IPS-NIHi11 (cell line): ENCODE measurements at regions not wholly inside any gene's neighbourhood (a gene's known extent, or its start where the extent isn't known, plus 50 kb on each side); places are given as distances from the start of the nearest gene placed in this dataset.
"Not testable (repeated sequence)": the region's sequence is repeated elsewhere in the genome, so short reads cannot be mapped to it uniquely, and the experiment has no call there.

Source experiments
- DNase-seq: peaks from one replicate; pipeline ENCODE4 v3.0.0; 2012; ENCODE audit warnings: mixed read lengths, low spot score

DNA sequence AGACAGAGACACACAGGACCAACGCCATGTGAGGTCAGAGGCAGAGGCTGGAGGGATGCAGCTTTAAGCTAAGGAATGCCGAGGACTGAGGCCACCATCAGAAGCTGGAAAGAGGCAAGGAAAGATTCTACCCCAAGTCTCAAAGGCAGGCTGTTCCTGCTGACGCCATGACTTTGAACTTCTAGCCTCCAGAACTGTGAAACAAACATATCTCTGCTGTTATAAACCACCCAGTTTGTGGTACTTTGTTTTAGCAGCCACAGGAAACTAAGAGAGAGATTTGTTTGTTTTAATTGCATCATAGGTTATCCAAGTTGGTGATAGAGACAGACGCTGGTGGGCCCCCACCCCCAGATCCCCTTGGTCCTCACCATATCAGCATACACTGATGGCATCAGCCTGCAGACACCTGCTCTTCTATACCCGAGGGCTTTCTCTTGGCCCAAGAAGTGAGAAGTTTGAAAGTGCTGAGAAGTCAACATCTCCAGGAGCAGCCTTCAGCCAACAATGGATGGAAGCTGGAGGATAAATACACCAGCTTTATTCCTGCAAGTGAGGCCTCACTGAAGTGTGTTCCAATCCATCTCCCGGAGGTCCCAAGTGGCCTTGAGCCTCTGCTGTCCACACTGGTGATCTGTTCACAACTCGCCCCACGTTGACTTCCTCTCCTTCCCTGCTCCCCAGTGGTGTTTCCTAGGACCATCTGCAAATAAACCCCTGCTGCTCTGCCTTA lies 154.7 kb downstream of the BTBD3 start:
- no peak for DNase-seq

DNA sequence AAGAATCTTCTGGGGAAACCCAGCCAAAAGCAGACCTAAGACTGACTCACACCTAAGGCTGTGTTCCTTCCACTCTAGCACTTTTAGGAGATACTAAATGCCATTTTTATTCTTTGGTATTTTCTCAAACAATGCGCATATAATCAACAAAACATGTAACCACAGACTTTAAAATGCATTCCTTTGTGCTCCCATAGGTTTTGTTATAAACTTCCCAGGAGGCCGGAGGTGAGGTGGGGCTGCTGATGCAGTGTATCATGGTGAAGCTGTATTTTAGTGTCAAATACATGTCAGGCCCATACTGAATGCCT lies 155.2 kb downstream of the BTBD3 start:
- DNase-seq, result no peak

DNA sequence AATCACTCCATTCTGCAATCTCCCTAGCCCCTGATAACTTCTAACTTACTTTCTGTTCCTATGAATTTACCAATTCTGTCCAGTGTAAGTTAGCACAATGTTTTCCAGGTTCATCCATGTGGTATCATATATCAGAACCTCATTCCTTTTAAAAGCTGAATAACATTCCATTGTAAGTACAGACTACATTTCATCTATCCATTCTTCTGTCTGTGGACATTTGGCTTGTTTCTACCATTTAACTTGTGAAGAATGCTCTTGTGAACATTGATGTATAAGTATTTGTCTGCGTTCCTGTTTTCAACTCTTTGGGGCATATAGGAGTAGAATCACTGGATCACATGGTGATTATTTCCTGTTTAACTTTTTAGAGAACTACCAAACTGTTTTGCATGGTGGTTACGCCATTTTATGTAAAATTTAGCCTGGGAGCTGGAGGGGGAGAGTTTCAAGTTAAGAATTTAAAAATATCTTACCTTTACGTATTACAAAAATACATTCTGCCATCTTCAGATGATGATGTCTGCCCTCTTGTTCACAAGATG lies 156.5 kb downstream of the BTBD3 start:
- DNase-seq, result no peak

DNA sequence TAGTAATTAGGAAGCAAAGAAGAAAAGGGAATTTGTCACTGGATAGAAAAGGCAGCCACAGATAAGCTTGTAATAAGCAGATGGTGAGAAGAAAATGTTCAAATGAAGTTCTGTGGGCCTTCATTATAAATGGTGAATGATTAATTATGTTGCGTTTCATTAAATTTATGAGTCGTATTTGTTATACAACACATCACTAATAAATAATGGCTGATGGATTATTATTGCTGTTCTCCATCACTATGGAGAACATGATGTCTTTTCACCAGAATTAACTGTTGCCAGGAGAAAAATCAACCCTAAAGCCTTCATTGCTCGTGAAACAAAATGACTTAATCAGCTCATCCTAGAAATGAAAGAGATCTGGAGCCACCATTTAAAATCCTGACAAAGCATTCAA lies 158.5 kb downstream of the BTBD3 start:
- DNase-seq, result no peak

DNA sequence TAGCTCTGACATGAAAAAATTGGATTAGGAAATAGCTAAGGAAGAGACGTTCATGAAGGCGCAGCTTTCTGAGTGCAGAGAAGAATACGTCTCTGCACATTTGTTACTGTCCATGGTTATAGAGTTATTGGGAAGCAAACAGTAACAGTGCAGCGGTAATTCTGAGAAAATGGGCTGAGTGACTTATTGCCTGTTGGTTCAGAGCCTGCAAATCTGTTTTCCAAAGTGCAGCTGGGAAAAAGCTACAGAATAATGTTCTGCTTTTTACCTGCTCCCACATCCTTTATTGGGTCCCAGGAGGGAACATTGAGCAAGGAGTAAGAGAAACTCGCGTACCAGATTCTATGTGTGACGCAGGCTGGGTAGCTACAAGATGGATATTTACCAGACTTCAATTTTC lies 160.2 kb downstream of the BTBD3 start:
- no peak for DNase-seq

DNA sequence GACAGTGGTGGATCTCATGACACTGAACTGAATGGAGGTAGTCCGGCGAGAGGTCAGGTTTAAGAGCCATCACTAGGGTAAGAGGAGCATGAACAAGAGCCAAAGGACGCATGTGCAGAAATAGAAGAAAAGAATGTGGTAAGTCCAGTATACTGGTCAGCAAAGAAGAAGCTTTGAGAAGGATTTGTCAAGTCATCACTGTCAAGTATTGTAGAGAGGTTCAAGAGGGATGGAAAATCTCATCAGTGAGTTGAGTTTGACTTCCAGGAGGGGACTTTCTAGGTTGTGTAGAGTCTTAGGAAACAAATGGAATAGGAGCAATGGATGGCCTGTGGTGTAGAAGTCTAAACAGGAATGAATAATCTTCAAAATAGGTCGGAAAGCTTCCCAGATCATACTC lies 161.8 kb downstream of the BTBD3 start:
- no peak for DNase-seq

DNA sequence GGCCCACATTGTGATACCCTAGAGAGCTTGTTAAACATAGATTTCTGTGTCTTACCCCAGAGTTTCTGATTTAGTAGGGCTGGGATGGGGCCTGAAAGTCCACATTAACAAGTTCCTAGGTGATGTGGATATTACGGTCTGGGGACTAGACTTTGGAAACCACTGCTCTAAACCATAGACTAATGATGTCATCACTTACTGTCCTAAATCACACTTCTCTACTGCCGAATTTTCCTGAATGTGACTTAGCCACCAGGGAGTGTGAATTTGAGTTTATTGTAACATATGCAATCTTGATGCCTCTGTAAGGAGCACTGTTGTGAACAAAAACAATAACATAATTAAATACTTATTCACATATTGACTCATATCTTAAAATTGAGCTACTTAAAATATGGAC lies 165.6 kb downstream of the BTBD3 start:
- DNase-seq, result no peak

DNA sequence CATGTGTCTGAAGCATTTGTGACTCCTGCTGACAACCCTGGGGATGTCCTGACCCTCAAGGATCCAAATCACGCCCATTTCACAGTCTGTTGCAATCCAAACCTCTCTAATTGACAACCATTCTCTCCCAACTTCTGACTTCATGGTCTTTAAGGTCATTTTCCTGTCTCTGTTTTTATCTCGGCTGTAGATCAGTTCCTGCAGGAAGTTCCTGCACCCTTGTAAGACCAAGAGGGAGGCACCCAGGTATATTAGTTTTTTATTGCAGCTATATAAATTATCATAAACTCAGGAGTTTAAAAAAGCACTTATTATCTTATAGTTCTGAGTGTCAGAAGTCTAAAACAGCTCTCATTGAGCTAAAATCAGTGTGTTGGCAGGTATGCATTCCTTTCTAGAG lies 166.8 kb downstream of the BTBD3 start:
- DNase-seq, result no peak

DNA sequence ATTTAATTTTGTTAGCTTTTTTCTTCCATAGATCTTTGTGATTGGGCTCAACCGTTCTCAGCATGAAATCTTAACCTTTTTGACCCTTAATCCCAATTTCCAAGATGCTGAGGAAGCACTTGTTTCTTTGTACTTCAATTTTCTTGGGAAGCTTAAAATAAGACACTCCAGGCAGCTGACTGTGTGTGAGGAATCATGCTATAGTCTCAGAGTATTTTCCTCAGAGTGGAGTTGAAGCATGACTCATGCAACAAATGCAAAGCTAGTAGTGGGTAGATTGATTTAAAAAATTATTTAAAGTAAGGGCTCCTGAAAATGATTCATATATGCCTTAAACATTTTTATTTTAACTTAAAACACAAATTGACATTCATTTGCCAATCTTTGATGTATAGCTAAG lies 168.7 kb downstream of the BTBD3 start:
- DNase-seq, result no peak

DNA sequence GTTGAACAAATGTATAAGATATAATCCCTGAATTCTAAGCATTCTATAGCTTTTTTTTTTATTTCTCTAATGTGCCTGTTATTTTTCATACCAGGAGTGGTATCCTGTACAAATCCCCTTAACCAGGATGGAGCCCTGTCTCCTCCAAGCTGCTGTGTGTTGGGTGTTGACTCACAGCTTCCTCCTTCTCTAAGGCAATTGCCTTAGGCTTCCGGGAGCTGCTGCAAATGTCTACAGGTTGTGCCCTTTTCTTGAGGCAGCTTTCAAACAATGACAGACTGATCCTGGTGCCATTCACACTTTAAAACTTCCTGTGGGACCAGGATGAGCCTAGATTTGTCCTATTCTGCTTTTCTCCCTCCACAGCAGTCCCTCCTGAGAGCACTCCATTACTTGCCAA lies 173.2 kb downstream of the BTBD3 start:
- no peak for DNase-seq

DNA sequence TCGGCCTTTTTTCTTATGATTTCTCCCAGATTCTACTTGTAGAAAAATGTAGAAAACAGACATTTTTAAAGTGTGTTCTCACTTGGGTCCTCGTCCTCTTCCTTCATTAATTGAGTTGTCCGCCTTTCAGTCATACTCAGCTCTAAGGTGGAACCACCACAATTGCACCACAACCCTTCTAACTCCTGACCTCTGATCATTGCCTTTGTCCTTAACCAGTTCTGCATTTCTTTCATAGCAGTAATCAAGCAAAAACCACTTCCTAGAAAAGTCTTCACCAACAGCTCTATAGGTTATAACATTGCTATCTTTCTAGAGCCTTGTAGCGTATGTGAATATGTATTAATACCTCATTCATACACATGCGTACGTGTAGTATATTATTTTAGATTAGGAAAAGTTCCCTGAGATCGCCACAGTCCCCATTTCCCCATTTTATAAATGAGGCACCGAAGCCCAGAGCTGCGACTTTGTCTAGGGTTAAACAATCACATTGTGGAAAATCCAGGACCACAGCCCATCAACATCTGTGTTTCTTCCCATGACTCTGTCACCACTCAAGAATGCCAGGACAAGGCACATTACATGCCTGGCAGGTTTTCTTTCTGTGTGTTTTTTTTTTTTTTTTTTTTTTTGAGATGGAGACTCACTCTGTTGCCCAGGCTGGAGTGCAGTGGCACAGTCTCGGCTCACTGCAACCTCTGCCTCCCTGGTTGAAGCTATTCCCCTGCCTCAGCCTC lies 175.5 kb downstream of the BTBD3 start:
- no peak for DNase-seq

DNA sequence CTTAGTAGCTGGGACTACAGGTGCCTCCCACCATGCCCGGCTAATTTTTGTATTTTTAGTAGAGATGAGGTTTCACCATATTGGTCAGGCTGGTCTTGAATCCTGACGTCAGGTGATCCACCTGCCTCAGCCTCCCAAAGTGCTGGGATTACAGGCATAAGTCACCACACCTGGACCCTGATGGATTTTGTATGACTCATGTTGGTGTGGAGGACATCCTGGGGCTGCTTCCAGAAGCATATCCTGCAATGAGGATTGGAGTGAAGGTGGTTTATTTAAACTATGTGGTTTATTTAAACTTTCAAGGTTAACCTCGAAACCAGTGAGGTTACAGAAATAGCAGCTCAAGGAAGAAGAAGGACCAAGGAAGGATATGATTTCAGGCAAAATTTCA lies 176.1 kb downstream of the BTBD3 start:
- not testable (repeated sequence) for DNase-seq

DNA sequence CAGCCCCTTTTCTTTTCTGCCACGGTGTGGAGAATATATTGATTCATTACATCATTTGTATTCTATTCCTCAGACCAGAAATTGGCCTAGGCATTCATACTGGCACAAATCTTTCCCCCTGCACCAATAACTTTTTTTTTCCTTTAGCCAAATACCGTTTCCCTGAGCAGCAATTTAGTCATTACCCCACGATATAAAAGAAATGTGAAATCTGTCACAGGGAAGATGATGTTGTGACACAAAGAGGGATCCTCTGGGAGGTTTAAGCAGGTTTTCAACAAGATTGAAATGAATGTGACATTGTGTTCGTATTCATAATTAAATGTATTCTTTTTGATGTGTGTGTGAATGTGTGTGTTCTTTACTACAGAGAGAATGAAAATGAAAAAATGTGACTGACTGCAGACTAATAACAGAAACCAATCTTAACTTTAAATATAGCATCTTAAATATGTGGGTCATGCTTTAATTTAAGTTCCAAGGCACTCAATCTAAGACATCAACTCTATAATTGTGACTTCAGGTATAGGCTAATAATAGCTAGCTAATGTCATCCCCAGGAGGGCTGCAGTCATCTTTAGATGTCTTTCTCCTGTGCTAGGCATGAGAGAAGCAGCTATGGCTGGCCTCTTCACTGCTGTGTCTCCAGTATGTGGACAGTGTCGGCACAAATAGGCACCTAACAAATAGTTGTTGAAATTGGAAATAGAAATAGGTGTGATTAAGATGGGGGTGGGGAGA lies 177.7 kb downstream of the BTBD3 start:
- no peak for DNase-seq

DNA sequence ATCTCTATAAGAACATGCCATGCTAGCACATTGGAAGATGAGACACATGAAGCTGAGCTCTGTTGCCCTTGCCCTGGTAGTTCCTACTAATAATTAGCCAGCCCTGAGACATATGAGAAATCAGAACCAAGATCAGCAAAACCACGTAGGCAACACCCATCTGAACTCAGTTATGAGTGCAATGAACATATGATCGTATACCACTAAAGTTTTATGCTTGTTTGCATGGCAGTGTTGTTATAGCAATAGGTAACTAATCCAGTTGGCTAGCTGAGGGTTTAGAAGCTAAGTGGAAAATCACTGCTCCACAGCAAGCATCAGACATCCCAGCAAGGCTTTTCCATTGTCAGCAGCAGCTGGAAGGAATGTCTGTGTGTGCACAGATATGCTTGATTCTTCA lies 180.7 kb downstream of the BTBD3 start:
- no peak for DNase-seq

DNA sequence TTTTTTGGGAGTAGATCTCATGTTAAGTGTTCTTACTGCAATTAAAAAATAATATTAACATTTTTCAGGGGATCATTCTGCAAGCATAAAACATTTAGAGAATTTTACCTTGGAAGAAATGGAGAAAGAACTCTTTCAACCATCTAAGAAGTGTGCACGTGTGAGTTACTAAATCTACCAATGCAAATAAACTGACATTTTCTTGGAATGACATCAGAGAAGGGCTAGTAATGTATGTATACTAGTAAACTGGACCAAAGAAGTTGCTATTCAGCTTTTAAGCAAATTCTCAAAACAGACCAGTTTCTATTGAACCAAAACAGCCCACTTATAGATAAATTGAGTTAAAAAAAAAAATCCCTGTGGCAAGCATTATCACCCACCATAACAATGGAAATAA lies 191.2 kb downstream of the BTBD3 start:
- no peak for DNase-seq

DNA sequence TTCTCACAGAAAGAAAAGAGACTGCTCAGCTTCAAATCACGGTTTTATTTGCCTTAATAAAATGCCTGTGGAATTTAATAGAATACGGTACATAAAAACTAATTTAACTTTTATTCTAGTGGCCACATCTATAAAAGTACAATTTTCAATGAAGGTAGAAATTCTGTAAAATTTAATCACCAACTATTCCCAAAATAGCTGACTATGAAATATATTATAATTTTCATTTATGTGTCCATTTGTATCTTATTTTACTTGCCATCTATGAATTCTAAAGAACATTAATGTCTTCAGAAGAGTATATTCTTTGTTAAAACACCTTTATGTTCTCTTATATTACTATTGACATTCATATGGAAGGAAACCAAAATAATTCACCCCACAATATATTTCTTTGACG lies 192.6 kb downstream of the BTBD3 start:
- no peak for DNase-seq

DNA sequence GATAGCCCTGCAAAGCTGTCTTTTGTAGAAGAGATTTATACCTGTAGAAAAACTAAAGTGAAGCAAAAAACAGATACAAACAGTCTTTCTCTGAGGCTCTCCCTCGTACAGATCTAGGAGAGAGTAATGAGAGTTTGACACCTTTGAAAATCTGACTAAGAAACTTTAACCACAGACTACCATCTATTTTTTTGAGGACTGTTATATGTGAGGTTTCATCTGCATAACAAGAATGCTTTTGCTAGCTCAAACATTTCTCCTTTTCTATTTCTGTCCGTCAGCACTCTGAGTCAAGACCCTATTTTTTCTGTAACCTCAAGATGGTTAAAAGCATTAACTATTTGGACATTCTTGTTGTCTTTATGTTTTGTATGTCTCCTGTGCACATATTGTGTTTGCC lies 193.0 kb downstream of the BTBD3 start:
- no peak for DNase-seq

DNA sequence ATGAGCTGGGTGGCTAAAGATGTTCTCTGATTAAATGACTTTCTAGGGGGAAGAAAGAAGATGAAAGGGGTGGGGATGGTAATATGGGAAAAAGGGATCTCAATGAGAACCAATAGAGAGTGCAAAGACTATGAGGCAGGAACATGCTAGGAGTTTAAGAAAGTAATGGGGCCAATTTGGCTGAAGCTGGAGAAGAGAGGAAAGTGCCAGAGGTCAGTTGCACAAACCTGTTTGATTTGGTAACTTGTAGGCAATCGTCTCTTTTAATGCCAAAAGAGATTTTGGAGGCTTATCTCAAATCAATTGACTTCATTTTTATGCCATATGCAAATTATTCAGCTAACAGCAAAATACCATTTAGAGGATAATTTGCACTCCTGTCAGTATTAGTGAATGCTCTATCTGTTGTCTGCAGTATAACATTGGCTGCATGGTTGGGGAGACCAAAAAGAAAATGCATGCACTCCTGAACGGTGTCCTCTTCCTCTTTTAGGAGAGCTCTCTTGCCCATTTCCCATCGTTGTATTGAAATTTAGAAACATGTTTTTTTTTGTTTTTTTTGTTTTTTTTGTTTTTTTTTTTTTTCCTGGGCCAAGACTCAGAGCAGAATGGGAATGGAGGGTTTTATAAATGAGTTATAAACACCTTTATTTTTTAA lies 193.9 kb downstream of the BTBD3 start:
- no peak for DNase-seq

DNA sequence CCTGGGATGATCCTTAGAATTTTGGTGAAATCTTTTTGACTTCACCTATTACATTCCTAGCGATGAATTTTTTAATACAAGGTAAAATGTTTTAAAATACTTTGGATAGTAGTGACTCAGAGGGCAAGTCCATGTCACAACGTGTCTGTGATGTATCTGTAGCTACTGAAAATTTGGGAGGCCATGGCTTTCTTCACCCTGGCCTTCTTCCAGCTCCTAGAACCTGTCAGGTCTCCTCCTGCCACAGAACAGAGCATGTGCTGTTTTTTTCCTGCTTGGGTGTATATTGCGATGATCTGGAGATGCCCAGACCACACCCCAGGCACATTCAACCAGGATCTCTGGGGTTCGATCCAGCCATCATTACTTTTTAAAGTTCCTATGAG lies 194.4 kb downstream of the BTBD3 start:
- DNase-seq, result no peak

DNA sequence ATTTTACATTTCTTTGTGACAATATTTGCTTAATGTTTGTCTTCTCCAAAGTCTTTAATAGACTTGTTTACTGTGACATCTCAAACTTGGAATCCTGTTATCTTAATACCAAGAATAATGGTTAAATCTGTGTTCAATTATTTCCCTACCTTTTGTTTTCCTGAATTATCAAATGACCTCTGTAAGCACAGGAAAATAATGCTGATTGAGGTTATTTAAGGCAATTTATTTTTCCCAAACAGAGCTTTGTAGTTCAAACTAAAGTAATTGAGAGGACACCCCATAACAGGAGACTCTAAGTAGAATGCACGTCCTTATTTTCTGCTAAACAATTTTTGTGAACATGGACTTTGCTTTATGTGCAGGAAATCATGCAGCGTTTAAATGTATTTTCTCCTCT lies 195.0 kb downstream of the BTBD3 start:
- no peak for DNase-seq

DNA sequence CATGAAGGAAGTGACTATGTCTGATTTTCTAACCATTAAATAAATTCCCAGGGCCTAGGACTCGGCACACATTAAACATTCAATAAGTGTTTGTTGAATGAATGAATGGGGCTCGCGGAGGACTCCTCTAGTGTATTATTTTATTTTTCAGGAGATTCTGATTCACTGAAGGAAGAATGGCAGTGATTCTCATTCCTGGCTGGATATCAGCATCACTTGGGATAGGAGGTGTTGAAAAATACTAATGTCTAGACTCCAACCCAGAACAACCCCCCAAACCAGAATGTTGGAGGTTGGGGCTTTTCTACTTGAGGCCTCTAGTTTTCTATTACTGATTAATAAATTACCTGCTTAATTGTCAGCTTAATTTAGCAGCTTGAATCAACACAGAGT lies 195.4 kb downstream of the BTBD3 start:
- DNase-seq, result no peak

DNA sequence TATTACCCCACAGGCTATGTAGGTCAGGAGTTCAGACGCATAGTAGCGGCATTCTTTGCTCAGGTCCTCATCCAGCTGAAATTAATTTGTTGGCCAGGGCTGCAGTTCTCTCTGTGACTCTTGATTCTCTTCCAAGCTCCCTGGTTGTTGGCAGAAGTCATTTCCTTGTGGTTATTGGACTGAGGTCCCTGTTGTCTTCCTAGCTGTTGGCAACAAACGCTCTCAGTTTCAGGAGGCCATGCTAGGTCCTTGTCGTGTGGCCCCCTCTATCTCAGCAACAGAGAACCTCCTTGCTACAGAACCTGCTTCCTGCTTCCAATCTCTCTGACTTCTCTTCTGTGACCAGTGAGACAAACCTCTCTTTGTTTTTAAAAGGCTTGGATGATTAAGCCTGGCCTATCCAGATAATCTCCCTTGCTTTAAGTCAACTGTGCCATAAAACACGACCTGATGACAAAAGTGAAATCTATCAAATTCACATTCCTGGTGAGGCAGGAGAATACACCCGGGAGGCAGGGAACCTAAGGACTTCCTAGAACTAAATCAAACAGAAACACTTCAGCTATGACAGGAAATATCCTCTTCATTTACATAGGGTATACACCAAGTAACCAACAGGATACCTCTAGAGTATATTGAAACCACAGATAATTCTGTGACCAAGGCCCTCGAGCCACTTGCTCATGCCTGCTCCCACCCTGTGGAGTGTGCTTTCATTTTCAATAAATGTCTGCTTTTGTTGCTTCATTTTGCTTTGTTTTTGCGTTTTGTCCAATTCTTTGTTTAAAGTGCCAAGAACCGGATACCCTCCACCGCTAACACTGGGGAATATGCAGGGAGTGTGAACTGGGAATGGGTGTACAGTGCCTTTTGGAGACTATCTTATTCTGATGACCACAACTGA lies 196.0 kb downstream of the BTBD3 start:
- no peak for DNase-seq
